ENCODE measurements at regions not wholly inside any gene's neighbourhood (a gene's known extent, or its start where the extent isn't known, plus 50 kb on each side); places are given as distances from the start of the nearest gene placed in this dataset.

DNA sequence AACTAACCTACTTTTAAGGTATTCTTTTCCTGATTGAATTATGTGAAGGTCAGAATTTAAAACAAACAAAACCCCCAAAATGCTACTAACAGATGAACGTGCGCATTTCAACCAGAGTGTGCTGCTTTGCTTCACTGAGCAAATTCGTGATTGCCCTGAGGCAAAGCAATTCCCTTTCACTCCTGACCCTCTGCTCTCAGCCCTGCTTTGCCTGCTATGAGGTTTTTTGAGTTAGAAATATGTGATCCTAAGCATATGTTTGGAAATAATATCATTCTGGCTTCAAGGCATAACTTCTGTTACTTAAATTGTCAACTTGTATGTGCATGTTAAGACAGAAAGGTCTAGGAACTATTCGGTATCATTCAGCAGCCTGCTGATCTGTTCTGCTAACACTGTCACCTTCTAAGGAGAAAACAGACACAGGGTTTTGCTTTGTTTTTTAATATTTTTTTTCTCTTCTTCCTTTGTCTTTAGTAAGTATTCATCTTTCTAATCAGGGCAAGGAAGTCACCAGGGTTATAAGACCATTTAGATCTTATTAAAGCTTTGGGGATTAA, 124.2 kb downstream of the GNAT3 start:
- H2AFZ ChIP-seq = no peak overlapping the region
- DNase-seq (ENCODE audit: low spot score) = peak; percentile 17

More for the DNA sequence above, 124.2 kb downstream of the GNAT3 start:
- no peaks in the 10 kb centered on the region for H3K4me1 ChIP-seq (ENCODE audit: insufficient read depth)
- no peak overlapping the region for H3K4me3 ChIP-seq
- Mint-ChIP-seq H3K27ac (no peak overlapping the region), H3K4me1 (no peaks in the 10 kb centered on the region), H3K36me3 (ENCODE audit: low read depth) (no peaks in the 10 kb centered on the region), H3K4me3 (no peak overlapping the region), H3K9me3 (peaks cover 2% of the 10 kb centered on the region; the same call in 1 of the 3 replicates), H3K27me3 (ENCODE audit: insufficient read depth, low read depth, poor library complexity) (no peaks in the 10 kb centered on the region)
- no peak for ATAC-seq
- H4K20me1 ChIP-seq (replicated peaks; ENCODE audit: insufficient read depth) = no peaks in the 10 kb centered on the region
- no peaks in the 10 kb centered on the region for H3F3A ChIP-seq (replicated peaks; ENCODE audit: low read depth)
- no peaks in the 10 kb centered on the region for H3K79me2 ChIP-seq (replicated peaks; ENCODE audit: insufficient read depth)
- no peaks in the 10 kb centered on the region for H3K36me3 ChIP-seq (ENCODE audit: insufficient read depth)
- no peak overlapping the region for H3K4me2 ChIP-seq
- H3K9me2 ChIP-seq (ENCODE audit: insufficient read depth) = no peaks in the 10 kb centered on the region
- H3K27me3 ChIP-seq (ENCODE audit: insufficient read depth) = no peaks in the 10 kb centered on the region
- H3K27ac ChIP-seq (ENCODE audit: low read depth) = no peak overlapping the region
- no peak for TF ChIP-seq JUNB (IDR thresholded peaks at IDR 0.05; ENCODE audit: unreplicated experiment)
- TF ChIP-seq, protein P1, sequence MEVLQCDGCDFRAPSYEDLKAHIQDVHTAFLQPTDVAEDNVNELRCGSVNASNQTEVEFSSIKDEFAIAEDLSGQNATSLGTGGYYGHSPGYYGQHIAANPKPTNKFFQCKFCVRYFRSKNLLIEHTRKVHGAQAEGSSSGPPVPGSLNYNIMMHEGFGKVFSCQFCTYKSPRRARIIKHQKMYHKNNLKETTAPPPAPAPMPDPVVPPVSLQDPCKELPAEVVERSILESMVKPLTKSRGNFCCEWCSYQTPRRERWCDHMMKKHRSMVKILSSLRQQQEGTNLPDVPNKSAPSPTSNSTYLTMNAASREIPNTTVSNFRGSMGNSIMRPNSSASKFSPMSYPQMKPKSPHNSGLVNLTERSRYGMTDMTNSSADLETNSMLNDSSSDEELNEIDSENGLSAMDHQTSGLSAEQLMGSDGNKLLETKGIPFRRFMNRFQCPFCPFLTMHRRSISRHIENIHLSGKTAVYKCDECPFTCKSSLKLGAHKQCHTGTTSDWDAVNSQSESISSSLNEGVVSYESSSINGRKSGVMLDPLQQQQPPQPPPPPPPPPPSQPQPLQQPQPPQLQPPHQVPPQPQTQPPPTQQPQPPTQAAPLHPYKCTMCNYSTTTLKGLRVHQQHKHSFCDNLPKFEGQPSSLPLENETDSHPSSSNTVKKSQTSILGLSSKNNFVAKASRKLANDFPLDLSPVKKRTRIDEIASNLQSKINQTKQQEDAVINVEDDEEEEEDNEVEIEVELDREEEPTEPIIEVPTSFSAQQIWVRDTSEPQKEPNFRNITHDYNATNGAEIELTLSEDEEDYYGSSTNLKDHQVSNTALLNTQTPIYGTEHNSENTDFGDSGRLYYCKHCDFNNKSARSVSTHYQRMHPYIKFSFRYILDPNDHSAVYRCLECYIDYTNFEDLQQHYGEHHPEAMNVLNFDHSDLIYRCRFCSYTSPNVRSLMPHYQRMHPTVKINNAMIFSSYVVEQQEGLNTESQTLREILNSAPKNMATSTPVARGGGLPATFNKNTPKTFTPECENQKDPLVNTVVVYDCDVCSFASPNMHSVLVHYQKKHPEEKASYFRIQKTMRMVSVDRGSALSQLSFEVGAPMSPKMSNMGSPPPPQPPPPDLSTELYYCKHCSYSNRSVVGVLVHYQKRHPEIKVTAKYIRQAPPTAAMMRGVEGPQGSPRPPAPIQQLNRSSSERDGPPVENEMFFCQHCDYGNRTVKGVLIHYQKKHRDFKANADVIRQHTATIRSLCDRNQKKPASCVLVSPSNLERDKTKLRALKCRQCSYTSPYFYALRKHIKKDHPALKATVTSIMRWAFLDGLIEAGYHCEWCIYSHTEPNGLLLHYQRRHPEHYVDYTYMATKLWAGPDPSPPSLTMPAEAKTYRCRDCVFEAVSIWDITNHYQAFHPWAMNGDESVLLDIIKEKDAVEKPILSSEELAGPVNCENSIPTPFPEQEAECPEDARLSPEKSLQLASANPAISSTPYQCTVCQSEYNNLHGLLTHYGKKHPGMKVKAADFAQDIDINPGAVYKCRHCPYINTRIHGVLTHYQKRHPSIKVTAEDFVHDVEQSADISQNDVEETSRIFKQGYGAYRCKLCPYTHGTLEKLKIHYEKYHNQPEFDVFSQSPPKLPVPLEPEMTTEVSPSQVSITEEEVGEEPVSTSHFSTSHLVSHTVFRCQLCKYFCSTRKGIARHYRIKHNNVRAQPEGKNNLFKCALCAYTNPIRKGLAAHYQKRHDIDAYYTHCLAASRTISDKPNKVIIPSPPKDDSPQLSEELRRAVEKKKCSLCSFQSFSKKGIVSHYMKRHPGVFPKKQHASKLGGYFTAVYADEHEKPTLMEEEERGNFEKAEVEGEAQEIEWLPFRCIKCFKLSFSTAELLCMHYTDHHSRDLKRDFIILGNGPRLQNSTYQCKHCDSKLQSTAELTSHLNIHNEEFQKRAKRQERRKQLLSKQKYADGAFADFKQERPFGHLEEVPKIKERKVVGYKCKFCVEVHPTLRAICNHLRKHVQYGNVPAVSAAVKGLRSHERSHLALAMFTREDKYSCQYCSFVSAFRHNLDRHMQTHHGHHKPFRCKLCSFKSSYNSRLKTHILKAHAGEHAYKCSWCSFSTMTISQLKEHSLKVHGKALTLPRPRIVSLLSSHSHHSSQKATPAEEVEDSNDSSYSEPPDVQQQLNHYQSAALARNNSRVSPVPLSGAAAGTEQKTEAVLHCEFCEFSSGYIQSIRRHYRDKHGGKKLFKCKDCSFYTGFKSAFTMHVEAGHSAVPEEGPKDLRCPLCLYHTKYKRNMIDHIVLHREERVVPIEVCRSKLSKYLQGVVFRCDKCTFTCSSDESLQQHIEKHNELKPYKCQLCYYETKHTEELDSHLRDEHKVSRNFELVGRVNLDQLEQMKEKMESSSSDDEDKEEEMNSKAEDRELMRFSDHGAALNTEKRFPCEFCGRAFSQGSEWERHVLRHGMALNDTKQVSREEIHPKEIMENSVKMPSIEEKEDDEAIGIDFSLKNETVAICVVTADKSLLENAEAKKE (CRISPR knock-in tag; IDR thresholded peaks at IDR 0.05) = no peak
- TF ChIP-seq ZNF331 (CRISPR knock-in tag; IDR thresholded peaks at IDR 0.05; ENCODE audit: low read depth) = no peak
- TF ChIP-seq, protein P2, sequence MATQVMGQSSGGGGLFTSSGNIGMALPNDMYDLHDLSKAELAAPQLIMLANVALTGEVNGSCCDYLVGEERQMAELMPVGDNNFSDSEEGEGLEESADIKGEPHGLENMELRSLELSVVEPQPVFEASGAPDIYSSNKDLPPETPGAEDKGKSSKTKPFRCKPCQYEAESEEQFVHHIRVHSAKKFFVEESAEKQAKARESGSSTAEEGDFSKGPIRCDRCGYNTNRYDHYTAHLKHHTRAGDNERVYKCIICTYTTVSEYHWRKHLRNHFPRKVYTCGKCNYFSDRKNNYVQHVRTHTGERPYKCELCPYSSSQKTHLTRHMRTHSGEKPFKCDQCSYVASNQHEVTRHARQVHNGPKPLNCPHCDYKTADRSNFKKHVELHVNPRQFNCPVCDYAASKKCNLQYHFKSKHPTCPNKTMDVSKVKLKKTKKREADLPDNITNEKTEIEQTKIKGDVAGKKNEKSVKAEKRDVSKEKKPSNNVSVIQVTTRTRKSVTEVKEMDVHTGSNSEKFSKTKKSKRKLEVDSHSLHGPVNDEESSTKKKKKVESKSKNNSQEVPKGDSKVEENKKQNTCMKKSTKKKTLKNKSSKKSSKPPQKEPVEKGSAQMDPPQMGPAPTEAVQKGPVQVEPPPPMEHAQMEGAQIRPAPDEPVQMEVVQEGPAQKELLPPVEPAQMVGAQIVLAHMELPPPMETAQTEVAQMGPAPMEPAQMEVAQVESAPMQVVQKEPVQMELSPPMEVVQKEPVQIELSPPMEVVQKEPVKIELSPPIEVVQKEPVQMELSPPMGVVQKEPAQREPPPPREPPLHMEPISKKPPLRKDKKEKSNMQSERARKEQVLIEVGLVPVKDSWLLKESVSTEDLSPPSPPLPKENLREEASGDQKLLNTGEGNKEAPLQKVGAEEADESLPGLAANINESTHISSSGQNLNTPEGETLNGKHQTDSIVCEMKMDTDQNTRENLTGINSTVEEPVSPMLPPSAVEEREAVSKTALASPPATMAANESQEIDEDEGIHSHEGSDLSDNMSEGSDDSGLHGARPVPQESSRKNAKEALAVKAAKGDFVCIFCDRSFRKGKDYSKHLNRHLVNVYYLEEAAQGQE (IDR thresholded peaks at IDR 0.05; ENCODE audit: unreplicated experiment) = no peak
- TF ChIP-seq, protein P3, sequence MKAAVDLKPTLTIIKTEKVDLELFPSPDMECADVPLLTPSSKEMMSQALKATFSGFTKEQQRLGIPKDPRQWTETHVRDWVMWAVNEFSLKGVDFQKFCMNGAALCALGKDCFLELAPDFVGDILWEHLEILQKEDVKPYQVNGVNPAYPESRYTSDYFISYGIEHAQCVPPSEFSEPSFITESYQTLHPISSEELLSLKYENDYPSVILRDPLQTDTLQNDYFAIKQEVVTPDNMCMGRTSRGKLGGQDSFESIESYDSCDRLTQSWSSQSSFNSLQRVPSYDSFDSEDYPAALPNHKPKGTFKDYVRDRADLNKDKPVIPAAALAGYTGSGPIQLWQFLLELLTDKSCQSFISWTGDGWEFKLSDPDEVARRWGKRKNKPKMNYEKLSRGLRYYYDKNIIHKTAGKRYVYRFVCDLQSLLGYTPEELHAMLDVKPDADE (IDR thresholded peaks at IDR 0.05) = no peak
- no peak for TF ChIP-seq CREB1 (CRISPR knock-in tag; IDR thresholded peaks at IDR 0.05; ENCODE audit: low read depth)
- TF ChIP-seq EZH2phosphoT487 (IDR thresholded peaks at IDR 0.05; ENCODE audit: unreplicated experiment) = no peak

Measured in GM23338 (cell line).